Type B pancreatic cell (in vitro differentiated cells): ENCODE measurements at regions not wholly inside any gene's neighbourhood (a gene's known extent, or its start where the extent isn't known, plus 50 kb on each side); places are given as distances from the start of the nearest gene placed in this dataset.

Experiments
- DNase-seq: peaks from one replicate; pipeline ENCODE4 v3.0.0; 2021; ENCODE audit warnings: mixed read lengths; ENCODE audit not compliant: unreplicated experiment; ENCODE audit errors: extremely low spot score
- H3K27ac Mint-ChIP-seq: 2 replicates; pipeline ENCODE4 v1.8.0; 2021; ENCODE audit warnings: mild to moderate bottlenecking, mixed read lengths
- H3K27me3 Mint-ChIP-seq: 2 replicates; pipeline ENCODE4 v1.8.0; 2021; ENCODE audit warnings: mixed read lengths
- H3K36me3 Mint-ChIP-seq: 2 replicates; pipeline ENCODE4 v1.8.0; 2021; ENCODE audit warnings: mixed read lengths
- H3K4me1 Mint-ChIP-seq: one replicate; pipeline ENCODE4 v1.8.0; 2021; ENCODE audit warnings: mixed read lengths; ENCODE audit not compliant: unreplicated experiment
- H3K4me3 Mint-ChIP-seq: 2 replicates; pipeline ENCODE4 v1.8.0; 2021; ENCODE audit warnings: mild to moderate bottlenecking, mixed read lengths
- H3K9me3 Mint-ChIP-seq: 2 replicates; pipeline ENCODE4 v1.8.0; 2021; ENCODE audit warnings: mixed read lengths
- TF ChIP-seq, protein P1 (sequence below): fragments of 200-600 bp; sonication (generic); conservative IDR thresholded peaks from 2 replicates; pipeline ENCODE4 v1.5.0; 2021; ENCODE audit warnings: antibody characterized with exemption, mild to moderate bottlenecking

DNA sequence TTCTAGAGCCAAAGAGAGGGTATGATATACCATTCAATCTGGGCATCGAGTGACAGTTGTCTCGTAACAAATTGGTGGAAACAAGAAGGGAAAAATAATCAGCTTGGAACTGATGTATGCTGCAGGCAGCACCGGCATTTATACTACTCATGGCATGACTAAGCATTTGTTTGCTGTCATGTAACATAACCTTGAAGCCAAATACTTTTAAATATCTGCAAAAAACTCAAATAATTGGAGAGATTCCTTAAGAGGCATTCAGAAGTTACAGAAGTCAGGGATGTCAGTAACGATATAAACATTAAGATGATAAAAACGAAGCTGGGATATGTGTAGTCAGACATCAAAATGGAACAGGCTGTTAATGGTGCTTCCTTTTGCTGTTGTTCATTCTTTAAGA, 157.3 kb upstream of the MMADHC start:
- H3K4me1 Mint-ChIP-seq = peaks cover 27% of the 10 kb centered on the region
- no peak for DNase-seq
- H3K36me3 Mint-ChIP-seq = no peaks in the 10 kb centered on the region
- H3K9me3 Mint-ChIP-seq = peaks cover 4% of the 10 kb centered on the region
- peaks cover 4% of the 10 kb centered on the region for H3K27me3 Mint-ChIP-seq
- no peak overlapping the region for H3K27ac Mint-ChIP-seq
- TF ChIP-seq, protein P1, sequence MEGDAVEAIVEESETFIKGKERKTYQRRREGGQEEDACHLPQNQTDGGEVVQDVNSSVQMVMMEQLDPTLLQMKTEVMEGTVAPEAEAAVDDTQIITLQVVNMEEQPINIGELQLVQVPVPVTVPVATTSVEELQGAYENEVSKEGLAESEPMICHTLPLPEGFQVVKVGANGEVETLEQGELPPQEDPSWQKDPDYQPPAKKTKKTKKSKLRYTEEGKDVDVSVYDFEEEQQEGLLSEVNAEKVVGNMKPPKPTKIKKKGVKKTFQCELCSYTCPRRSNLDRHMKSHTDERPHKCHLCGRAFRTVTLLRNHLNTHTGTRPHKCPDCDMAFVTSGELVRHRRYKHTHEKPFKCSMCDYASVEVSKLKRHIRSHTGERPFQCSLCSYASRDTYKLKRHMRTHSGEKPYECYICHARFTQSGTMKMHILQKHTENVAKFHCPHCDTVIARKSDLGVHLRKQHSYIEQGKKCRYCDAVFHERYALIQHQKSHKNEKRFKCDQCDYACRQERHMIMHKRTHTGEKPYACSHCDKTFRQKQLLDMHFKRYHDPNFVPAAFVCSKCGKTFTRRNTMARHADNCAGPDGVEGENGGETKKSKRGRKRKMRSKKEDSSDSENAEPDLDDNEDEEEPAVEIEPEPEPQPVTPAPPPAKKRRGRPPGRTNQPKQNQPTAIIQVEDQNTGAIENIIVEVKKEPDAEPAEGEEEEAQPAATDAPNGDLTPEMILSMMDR = no peak
- no peak overlapping the region for H3K4me3 Mint-ChIP-seq

- Mint-ChIP-seq H3K4me3 (no peak overlapping the region), H3K27me3 (peaks cover 9% of the 10 kb centered on the region), H3K36me3 (no peaks in the 10 kb centered on the region), H3K9me3 (peaks cover 4% of the 10 kb centered on the region), H3K4me1 (peaks cover 36% of the 10 kb centered on the region), H3K27ac (no peak overlapping the region)
- no peak for DNase-seq
- TF ChIP-seq, protein P1 = no peak
These were observed 156.4 kb upstream of the MMADHC start for GRCh38 chr2:149743842-149744448.

- Mint-ChIP-seq H3K27ac (no peak overlapping the region), H3K4me1 (peaks cover 43% of the 10 kb centered on the region), H3K36me3 (no peaks in the 10 kb centered on the region), H3K27me3 (peaks cover 9% of the 10 kb centered on the region), H3K4me3 (no peak overlapping the region), H3K9me3 (peaks cover 4% of the 10 kb centered on the region)
- TF ChIP-seq, protein P1 = no peak
- DNase-seq = no peak
These were observed 154.1 kb upstream of the MMADHC start for GRCh38 chr2:149741646-149742045.

- Mint-ChIP-seq H3K27ac (no peak overlapping the region), H3K4me1 (peaks cover 43% of the 10 kb centered on the region), H3K36me3 (no peaks in the 10 kb centered on the region), H3K4me3 (no peak overlapping the region), H3K27me3 (peaks cover 9% of the 10 kb centered on the region), H3K9me3 (peaks cover 4% of the 10 kb centered on the region)
- TF ChIP-seq, protein P1 = no peak
- DNase-seq = no peak
These were observed 152.9 kb upstream of the MMADHC start for GRCh38 chr2:149740490-149740889.

GRCh38 chr2:149739883-149740265, 152.3 kb upstream of the MMADHC start:
- Mint-ChIP-seq H3K27ac (no peak overlapping the region), H3K9me3 (peaks cover 4% of the 10 kb centered on the region), H3K4me1 (peaks cover 37% of the 10 kb centered on the region), H3K27me3 (peaks cover 9% of the 10 kb centered on the region), H3K36me3 (no peaks in the 10 kb centered on the region), H3K4me3 (no peak overlapping the region)
- no peak for DNase-seq
- TF ChIP-seq, protein P1 = no peak
